Vagina (tissue), 2 donors: ENCODE measurements at regions not wholly inside any gene's neighbourhood (a gene's known extent, or its start where the extent isn't known, plus 50 kb on each side); places are given as distances from the start of the nearest gene placed in this dataset.

Source experiments
- CTCF ChIP-seq, 3 experiments: fragments of 450-650 bp in 2 of 3; fragments of 200-600 bp in 1 of 3; sonication (generic) in 1 of 3; IDR thresholded peaks; one replicate each; pipeline ENCODE4 v1.5.1; 2017 to 2019; ENCODE audit warnings: antibody characterized with exemption in 3 of 3, mild to moderate bottlenecking in 2 of 3, moderate library complexity in 2 of 3
- POLR2A ChIP-seq, 2 donors: fragments of 450-650 bp; IDR thresholded peaks; one replicate each; pipeline ENCODE4 v1.6.1; 2017; ENCODE audit warnings: antibody characterized with exemption in 2 of 2, mild to moderate bottlenecking in 2 of 2, moderate library complexity in 2 of 2
- POLR2AphosphoS5 ChIP-seq, 2 donors: sonication (generic); formaldehyde crosslinking; IDR thresholded peaks; one replicate each; pipeline ENCODE4 v1.9.0; 2017; ENCODE audit warnings: antibody characterized with exemption in 2 of 2, mild to moderate bottlenecking in 2 of 2, low read depth in 1 of 2; ENCODE audit not compliant: insufficient read depth in 1 of 2

- no peak for TF ChIP-seq POLR2A (IDR thresholded peaks at IDR 0.05)
- TF ChIP-seq CTCF (IDR thresholded peaks at IDR 0.05): no peak
- TF ChIP-seq POLR2AphosphoS5 (IDR thresholded peaks at IDR 0.05; ENCODE audit: insufficient read depth in 1 of 2, low read depth in 1 of 2): no peak
These were observed 979.1 kb upstream of the POT1 start for GRCh38 chr7:125908711-125909110.
